ENCODE measurements at regions not wholly inside any gene's neighbourhood (a gene's known extent, or its start where the extent isn't known, plus 50 kb on each side); places are given as distances from the start of the nearest gene placed in this dataset.

- Histone ChIP-seq H3K27me3 (ENCODE audit: low read depth, low read length) (no peaks in the 10 kb centered on the region), H3K4me3 (ENCODE audit: low read length) (no peak overlapping the region), H3K27ac (ENCODE audit: low read length) (no peak overlapping the region), H3K79me2 (ENCODE audit: low read length) (no peaks in the 10 kb centered on the region), H3K4me2 (ENCODE audit: low read length) (no peak overlapping the region), H3K9me3 (ENCODE audit: insufficient read depth, low read length) (no peaks in the 10 kb centered on the region), H4K20me1 (ENCODE audit: insufficient read depth, low read length) (no peaks in the 10 kb centered on the region), H2AFZ (ENCODE audit: low read depth, low read length) (no peak overlapping the region), H3K9ac (ENCODE audit: low read length) (no peak overlapping the region), H3K36me3 (replicated peaks; ENCODE audit: low read depth, low read length) (no peaks in the 10 kb centered on the region), H3K4me1 (ENCODE audit: low read length) (no peaks in the 10 kb centered on the region)
- TF ChIP-seq CTCF (IDR thresholded peaks at IDR 0.05; ENCODE audit: low read depth, low read length), result no peak
- TF ChIP-seq EZH2phosphoT487 (IDR thresholded peaks at IDR 0.05; ENCODE audit: low read depth), result no peak
Measured at GRCh38 chr2:42880738-42881690, 88.6 kb upstream of the HAAO start.

DNA sequence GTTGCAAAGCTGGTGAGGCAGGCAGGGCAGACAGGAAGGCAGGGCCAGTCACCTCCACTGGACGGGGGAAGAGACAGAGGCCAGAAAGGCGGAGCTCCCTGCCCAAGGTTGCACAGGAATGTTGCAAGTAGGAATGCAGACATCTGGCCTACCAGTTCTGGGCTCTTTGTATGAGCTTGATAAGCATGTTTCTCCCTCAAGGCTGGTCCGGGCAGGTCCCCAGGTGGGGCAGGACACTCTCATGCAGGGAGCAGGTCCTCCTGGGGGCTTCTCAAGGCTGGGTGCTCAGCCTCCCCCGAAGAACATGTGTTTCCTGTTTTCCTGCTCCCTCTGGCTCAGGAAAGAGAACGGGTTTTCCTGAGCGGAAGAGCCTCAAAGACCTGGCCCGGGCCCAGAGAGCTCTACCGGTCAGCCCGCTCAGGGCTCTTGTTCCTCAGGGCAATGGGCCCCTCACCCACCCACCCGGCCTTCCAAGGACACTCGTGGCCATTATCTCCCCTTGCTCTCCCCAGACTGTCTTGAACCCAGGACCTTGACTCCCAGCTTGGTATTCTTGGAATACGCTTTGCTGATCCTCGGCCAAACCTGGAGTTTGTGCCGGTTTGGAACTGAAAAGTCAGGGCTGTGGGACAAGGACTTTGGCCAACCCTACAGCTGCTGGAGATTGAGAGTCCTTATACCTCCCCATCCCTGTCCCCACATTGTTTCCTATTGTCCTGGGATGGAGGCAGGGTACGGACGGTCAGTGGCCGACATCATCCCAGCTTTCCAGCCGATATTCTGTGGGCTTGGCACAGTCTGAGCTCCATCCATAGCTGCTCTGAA is 87.7 kb upstream of the HAAO start:
- no peak overlapping the region for H3K9ac ChIP-seq (ENCODE audit: low read length)
- no peak overlapping the region for H2AFZ ChIP-seq (ENCODE audit: low read depth, low read length)
- H3K9me3 ChIP-seq (ENCODE audit: insufficient read depth, low read length), result no peaks in the 10 kb centered on the region
- no peaks in the 10 kb centered on the region for H4K20me1 ChIP-seq (ENCODE audit: insufficient read depth, low read length)
- H3K36me3 ChIP-seq (replicated peaks; ENCODE audit: low read depth, low read length), result no peaks in the 10 kb centered on the region
- H3K79me2 ChIP-seq (ENCODE audit: low read length), result no peaks in the 10 kb centered on the region
- H3K27me3 ChIP-seq (ENCODE audit: low read depth, low read length), result no peaks in the 10 kb centered on the region
- no peak overlapping the region for H3K4me3 ChIP-seq (ENCODE audit: low read length)
- no peaks in the 10 kb centered on the region for H3K4me1 ChIP-seq (ENCODE audit: low read length)
- no peak overlapping the region for H3K27ac ChIP-seq (ENCODE audit: low read length)
- TF ChIP-seq EZH2phosphoT487 (IDR thresholded peaks at IDR 0.05; ENCODE audit: low read depth), result no peak
- no peak for TF ChIP-seq CTCF (IDR thresholded peaks at IDR 0.05; ENCODE audit: low read depth, low read length)
- no peak overlapping the region for H3K4me2 ChIP-seq (ENCODE audit: low read length)

GRCh38 chr2:42879121-42879705 is 86.8 kb upstream of the HAAO start:
- Histone ChIP-seq H3K36me3 (replicated peaks; ENCODE audit: low read depth, low read length) (no peaks in the 10 kb centered on the region), H4K20me1 (ENCODE audit: insufficient read depth, low read length) (no peaks in the 10 kb centered on the region), H3K4me1 (ENCODE audit: low read length) (no peaks in the 10 kb centered on the region), H3K79me2 (ENCODE audit: low read length) (no peaks in the 10 kb centered on the region), H3K9me3 (ENCODE audit: insufficient read depth, low read length) (no peaks in the 10 kb centered on the region), H3K4me3 (ENCODE audit: low read length) (no peak overlapping the region), H3K27me3 (ENCODE audit: low read depth, low read length) (no peaks in the 10 kb centered on the region), H3K4me2 (ENCODE audit: low read length) (no peak overlapping the region), H3K9ac (ENCODE audit: low read length) (no peak overlapping the region), H2AFZ (ENCODE audit: low read depth, low read length) (no peak overlapping the region), H3K27ac (ENCODE audit: low read length) (no peak overlapping the region)
- TF ChIP-seq EZH2phosphoT487 (IDR thresholded peaks at IDR 0.05; ENCODE audit: low read depth) (no peak), CTCF (IDR thresholded peaks at IDR 0.05; ENCODE audit: low read depth, low read length) (no peak)

DNA sequence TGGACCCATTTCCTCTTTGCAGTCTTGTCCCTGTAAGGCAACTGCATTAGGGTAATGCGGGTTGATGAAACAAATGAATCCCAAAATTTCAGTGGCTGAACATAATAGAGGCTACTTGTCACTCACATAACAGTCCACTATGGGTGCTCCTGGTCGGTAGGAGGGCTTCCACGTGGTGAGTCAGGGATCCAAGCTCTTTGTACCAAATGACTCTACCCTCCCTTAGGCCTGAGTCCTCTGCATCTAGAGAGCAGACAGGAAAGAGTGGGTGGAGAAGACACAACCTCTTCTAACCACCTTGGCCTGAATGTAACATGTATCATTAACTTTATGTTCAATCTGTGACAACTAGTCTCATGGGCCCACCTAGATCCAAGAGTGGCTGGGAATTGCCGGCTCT is 86.2 kb upstream of the HAAO start:
- H3K27me3 ChIP-seq (ENCODE audit: low read depth, low read length), result no peaks in the 10 kb centered on the region
- no peaks in the 10 kb centered on the region for H3K79me2 ChIP-seq (ENCODE audit: low read length)
- no peaks in the 10 kb centered on the region for H3K4me1 ChIP-seq (ENCODE audit: low read length)
- no peaks in the 10 kb centered on the region for H3K9me3 ChIP-seq (ENCODE audit: insufficient read depth, low read length)
- no peak overlapping the region for H3K4me3 ChIP-seq (ENCODE audit: low read length)
- no peak overlapping the region for H2AFZ ChIP-seq (ENCODE audit: low read depth, low read length)
- H3K36me3 ChIP-seq (replicated peaks; ENCODE audit: low read depth, low read length), result no peaks in the 10 kb centered on the region
- no peak overlapping the region for H3K27ac ChIP-seq (ENCODE audit: low read length)
- no peaks in the 10 kb centered on the region for H4K20me1 ChIP-seq (ENCODE audit: insufficient read depth, low read length)
- no peak overlapping the region for H3K4me2 ChIP-seq (ENCODE audit: low read length)
- no peak for TF ChIP-seq EZH2phosphoT487 (IDR thresholded peaks at IDR 0.05; ENCODE audit: low read depth)
- TF ChIP-seq CTCF (IDR thresholded peaks at IDR 0.05; ENCODE audit: low read depth, low read length), result no peak
- H3K9ac ChIP-seq (ENCODE audit: low read length), result no peak overlapping the region
